Panc1 (cell line): ENCODE measurements at regions not wholly inside any gene's neighbourhood (a gene's known extent, or its start where the extent isn't known, plus 50 kb on each side); places are given as distances from the start of the nearest gene placed in this dataset.

Source experiments
- ATAC-seq: fragments of 200-7000 bp; cut with Tn5 transposase; 2 replicates; pipeline ENCODE4 v1.9.1; 2020; ENCODE audit warnings: mild to moderate bottlenecking, moderate library complexity
- BruUV-seq: library from RNA; stranded (reverse); fragments of 400-500 nt; replicated peaks from 2 replicates; lab custom pipeline; 2021; lab: Mats Ljungman, UMichigan
- CTCF ChIA-PET: fragments of 300-600 bp; sonication (Branson Sonifier 250); formaldehyde crosslinking; loops from one replicate; lab custom pipeline; 2022; ENCODE audit warnings: antibody characterized with exemption; lab: Charles Lee
- POLR2A ChIA-PET: fragments of 300-600 bp; sonication (Branson Sonifier 250); formaldehyde crosslinking; loops from one replicate; lab custom pipeline; 2022; ENCODE audit warnings: antibody characterized with exemption; lab: Charles Lee
- DNase-seq: peaks from one replicate; pipeline ENCODE4 v3.0.0-alpha.2; 2010; ENCODE audit warnings: low read depth, low spot score
- H3K27ac ChIP-seq: 2 replicates; pipeline ENCODE4 v1.5.1; 2011; ENCODE audit warnings: mild to moderate bottlenecking, low read length, inconsistent platforms
- H3K27me3 ChIP-seq: fragments of 200-500 bp; sonication (Bioruptor generic); 2 replicates; pipeline ENCODE4 v1.6.0; 2014; ENCODE audit warnings: low read length, inconsistent platforms; ENCODE audit not compliant: control insufficient read depth, insufficient read depth
- H3K36me3 ChIP-seq: fragments of 200-500 bp; sonication (Bioruptor generic); 2 replicates; pipeline ENCODE4 v1.5.1; 2014; ENCODE audit warnings: inconsistent platforms, mild to moderate bottlenecking, low read length, moderate library complexity; ENCODE audit not compliant: control insufficient read depth, insufficient read depth
- H3K4me1 ChIP-seq: 2 replicates; pipeline ENCODE4 v1.5.1; 2011; ENCODE audit warnings: inconsistent platforms, mild to moderate bottlenecking, low read length, moderate library complexity; ENCODE audit not compliant: control insufficient read depth, insufficient read depth
- H3K4me3 ChIP-seq, 2 experiments: 2 replicates each; pipeline ENCODE4 v1.5.1; 2011 to 2012; ENCODE audit warnings: low read depth in 2 of 2, low read length in 2 of 2, mild to moderate bottlenecking in 2 of 2, inconsistent platforms in 1 of 2, moderate library complexity in 1 of 2
- H3K9me3 ChIP-seq: fragments of 200-500 bp; sonication (Bioruptor generic); 2 replicates; pipeline ENCODE4 v1.5.1; 2014; ENCODE audit warnings: low read depth, mild to moderate bottlenecking, inconsistent platforms, low read length, moderate library complexity; ENCODE audit not compliant: control insufficient read depth, insufficient read depth
- CTCF ChIP-seq: fragments of 450-650 bp; IDR thresholded peaks from 2 replicates; pipeline ENCODE4 v1.5.1; 2017; ENCODE audit warnings: mild to moderate bottlenecking
- POLR2AphosphoS5 ChIP-seq: IDR thresholded peaks from 2 replicates; pipeline ENCODE4 v1.6.1; 2012; ENCODE audit warnings: mild to moderate bottlenecking, low read depth, low read length, moderate library complexity
- REST ChIP-seq, 2 experiments: IDR thresholded peaks; 2 replicates each; pipeline ENCODE4 v1.6.1; 2011 to 2012; ENCODE audit warnings: low read depth in 2 of 2, control low read depth in 1 of 2, low read length in 1 of 2, mild to moderate bottlenecking in 1 of 2, moderate library complexity in 1 of 2; ENCODE audit not compliant: insufficient read depth in 1 of 2
- SIN3A ChIP-seq: IDR thresholded peaks from 2 replicates; pipeline ENCODE4 v1.6.1; 2012; ENCODE audit warnings: low read depth, mild to moderate bottlenecking, low read length, moderate library complexity, borderline replicate concordance; ENCODE audit not compliant: insufficient read depth
- TCF7L2 ChIP-seq: IDR thresholded peaks from 2 replicates; pipeline ENCODE4 v1.6.1; 2011; ENCODE audit warnings: mild to moderate bottlenecking, low read depth, low read length, inconsistent platforms
- in situ Hi-C: cut with HindIII; loops from 2 replicates; pipeline ENCODE4 v1.10.0; 2016; ENCODE audit warnings: low sequenced_read_pairs, low pct_unique_long_range_greater_than_20kb
- intact Hi-C: fragments of 100-400 bp; cut with micrococcal nuclease; formaldehyde crosslinking; loops from one replicate; pipeline ENCODE4 v1.10.0; 2022; ENCODE audit not compliant: unreplicated experiment

GRCh38 chr10:118203461-118203860 lies 138.7 kb downstream of the FAM204A start:
- DNase-seq (no peak), ATAC-seq (no peak)
- in situ Hi-C loops: no loop called here
- BruUV-seq: no TSS peak
- H3K27ac ChIP-seq: no peak overlapping the region
- H3K27me3 ChIP-seq: peaks cover 16% of the 10 kb centered on the region
- no peaks in the 10 kb centered on the region for H3K9me3 ChIP-seq
- no peak overlapping the region for H3K4me3 ChIP-seq
- H3K36me3 ChIP-seq: no peaks in the 10 kb centered on the region
- TF ChIP-seq POLR2AphosphoS5 (no peak), SIN3A (no peak), CTCF (no peak), TCF7L2 (no peak), REST (IDR thresholded peaks at IDR 0.05; ENCODE audit: insufficient read depth in 1 of 2, low read depth in 2 of 2, low read length in 1 of 2) (no peak)
- ChIA-PET POLR2A (no interaction called here), CTCF (no interaction called here)
- intact Hi-C loops: no loop called here
- no peaks in the 10 kb centered on the region for H3K4me1 ChIP-seq

DNA sequence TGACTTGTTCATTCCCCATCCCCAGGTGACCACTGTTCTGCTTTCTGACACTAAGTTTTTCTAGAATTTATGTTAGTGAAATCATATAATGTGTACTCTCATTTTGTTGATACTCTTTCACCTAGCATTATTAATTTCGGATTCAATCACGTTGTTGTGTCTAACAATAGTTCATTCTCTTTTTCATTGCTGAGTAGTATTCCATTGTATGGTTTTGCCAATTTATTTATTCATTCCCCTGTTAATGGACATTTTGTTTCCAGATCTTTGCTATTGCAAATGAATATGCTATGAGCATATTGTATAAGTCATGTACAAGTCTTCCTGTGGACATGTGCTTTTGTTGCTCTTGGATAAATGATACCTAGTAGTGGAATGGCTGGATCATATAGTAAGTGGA lies 146.4 kb downstream of the FAM204A start:
- intact Hi-C loops: no loop called here
- no peak for DNase-seq
- Histone ChIP-seq H3K9me3 (no peaks in the 10 kb centered on the region), H3K4me1 (no peaks in the 10 kb centered on the region), H3K4me3 (no peak overlapping the region), H3K27ac (no peak overlapping the region), H3K27me3 (0 out of 2 replicates have a peak, but pooled peaks cover 2% of the 10 kb centered on the region), H3K36me3 (no peaks in the 10 kb centered on the region)
- in situ Hi-C loops: no loop called here
- CTCF ChIA-PET: no interaction called here
- POLR2A ChIA-PET: no interaction called here
- ATAC-seq: no peak
- BruUV-seq: no TSS peak
- TF ChIP-seq CTCF: no peak
- TF ChIP-seq POLR2AphosphoS5: no peak
- TF ChIP-seq REST (IDR thresholded peaks at IDR 0.05; ENCODE audit: insufficient read depth in 1 of 2, low read depth in 2 of 2, low read length in 1 of 2): no peak
